H1 (cell line): ENCODE measurements at regions not wholly inside any gene's neighbourhood (a gene's known extent, or its start where the extent isn't known, plus 50 kb on each side); places are given as distances from the start of the nearest gene placed in this dataset.

Source experiments
- RXRA ChIP-seq: IDR thresholded peaks from 2 replicates; pipeline ENCODE4 v1.6.1; 2011; ENCODE audit warnings: low read depth, mild to moderate bottlenecking, low read length, moderate library complexity; ENCODE audit not compliant: insufficient read depth
- SAP30 ChIP-seq: fragments of 300-600 bp; sonication (generic); IDR thresholded peaks from 2 replicates; pipeline ENCODE4 v1.7.1; 2012; ENCODE audit warnings: low read length, moderate library complexity, mild to moderate bottlenecking, inconsistent platforms; ENCODE audit not compliant: insufficient read depth, insufficient replicate concordance

GRCh38 chr3:153528473-153528872, 366.4 kb downstream of the RAP2B start:
- no peak for TF ChIP-seq SAP30
- TF ChIP-seq RXRA = no peak
